NAMALWA (cell line): ENCODE measurements at regions not wholly inside any gene's neighbourhood (a gene's known extent, or its start where the extent isn't known, plus 50 kb on each side); places are given as distances from the start of the nearest gene placed in this dataset.
"Not testable (repeated sequence)": the region's sequence is repeated elsewhere in the genome, so short reads cannot be mapped to it uniquely, and the experiment has no call there.

Source experiments
- DNase-seq: peaks from one replicate; pipeline ENCODE4 v3.0.0-alpha.2; 2015; ENCODE audit warnings: low spot score

DNA sequence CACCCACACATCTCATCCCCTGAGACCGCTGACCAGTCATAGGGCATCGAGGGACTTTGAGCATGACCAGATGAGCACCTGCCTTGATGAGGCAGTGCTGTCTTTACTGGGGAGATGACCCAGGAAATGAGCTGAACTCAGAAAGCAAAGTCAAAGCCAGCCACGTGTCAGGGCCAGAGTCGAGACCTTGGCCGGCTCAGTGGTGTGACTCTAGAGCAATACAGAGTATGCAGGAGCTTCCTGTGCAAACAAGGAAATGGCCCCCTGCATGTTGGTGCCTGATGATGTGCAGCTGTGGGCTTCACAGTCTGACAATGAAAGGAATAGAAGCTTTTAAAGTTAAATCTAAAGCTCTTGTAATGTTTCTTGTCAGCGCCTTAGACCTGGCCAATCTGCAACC is 332.9 kb downstream of the PCNX1 start:
- no peak for DNase-seq

- no peak for DNase-seq
These were observed 333.7 kb downstream of the PCNX1 start for GRCh38 chr14:71240866-71241520.

DNA sequence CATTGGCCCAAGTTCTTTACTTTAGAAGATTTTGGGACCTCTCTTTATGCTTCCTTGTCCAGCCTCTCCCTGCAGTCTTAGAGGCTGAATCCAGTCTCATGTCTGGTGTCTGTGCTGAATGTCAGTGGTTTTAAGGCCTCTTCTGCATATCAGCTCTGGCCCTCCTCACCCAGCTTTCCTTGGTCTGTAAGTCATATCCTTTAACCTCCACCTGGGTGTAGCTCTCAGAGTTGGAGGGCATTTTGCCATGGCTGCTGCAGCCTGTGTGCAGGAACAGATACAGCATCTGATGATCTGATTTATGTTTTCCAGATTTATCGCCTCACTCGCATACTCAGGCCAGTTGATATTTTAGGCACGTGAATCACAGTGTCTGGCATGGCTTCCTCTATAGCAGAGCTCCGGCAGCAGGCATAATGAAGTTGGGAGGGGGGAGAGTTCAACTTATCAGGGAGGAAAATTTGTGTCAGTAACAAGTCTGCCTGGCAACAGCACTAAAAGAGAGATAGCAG is 335.0 kb downstream of the PCNX1 start:
- DNase-seq: no peak

DNA sequence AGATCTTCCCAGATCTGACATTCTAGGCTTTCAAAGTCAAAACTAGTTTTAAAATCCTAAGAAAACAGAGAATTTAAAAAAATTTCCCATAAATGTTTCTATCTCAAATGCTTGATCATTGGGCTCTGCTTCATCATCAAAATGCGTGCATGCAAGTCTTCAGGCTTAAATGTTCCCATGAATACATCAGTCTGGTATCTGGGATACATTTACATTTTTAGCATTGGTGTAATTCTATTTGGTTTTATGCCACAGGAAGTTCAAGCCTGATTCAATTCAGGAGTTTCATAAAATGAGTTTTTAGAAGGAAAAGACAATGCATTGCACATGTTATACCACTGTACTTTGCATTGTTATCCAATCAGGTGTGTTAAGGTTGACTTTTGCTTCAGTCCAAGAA is 336.4 kb downstream of the PCNX1 start:
- no peak for DNase-seq

DNA sequence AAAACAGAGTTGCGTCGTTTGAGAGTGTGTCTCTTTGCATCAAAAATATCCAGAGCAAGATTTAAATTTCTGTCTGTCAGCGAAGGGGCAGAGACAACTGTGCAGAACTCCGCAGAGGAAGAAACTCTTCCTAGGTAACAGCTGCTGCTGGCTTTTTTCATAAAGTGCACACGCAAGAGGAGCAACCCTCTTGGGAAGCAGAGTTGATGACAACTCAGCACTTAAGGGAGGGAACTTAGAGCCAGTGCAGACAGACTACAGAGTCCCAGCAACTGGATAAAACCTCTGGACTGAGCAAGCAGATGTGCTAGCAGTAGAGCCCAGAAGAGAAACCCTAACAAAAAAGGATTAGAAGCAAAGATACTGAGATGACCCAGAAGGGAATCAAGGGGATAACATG is 337.1 kb downstream of the PCNX1 start:
- no peak for DNase-seq

DNA sequence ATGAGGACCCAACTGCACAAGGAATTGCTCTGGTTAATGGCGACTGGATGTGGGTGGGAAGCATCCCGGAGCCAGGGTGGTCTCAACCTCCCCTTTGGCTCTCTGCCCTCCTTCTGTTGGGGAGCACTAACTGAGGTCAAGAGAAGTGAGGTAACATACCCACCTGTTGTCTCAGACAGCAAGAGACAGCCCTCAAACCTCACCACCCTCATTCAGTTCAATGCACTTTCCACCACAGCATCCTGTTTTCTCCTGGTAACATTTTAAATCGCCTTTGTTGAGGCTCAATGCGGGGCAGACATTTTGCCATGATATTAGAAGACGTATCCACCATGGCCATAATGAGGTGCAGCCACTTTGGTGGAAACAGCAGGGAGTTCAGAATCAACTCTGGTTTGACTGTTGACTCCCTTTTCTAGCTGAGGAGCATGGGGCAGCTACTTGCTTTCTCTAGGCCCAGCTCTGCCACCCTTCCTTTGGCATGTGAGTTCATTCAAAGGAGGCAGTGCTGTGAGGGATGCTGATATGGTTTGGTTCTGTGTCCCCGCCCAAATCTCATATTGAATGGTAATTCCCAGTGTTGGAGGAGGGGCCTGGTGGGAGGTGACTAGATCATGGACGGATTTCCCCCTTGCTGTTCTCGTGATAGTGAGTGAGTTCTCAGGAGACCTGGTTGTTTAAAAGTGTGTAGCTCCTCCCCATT is 338.6 kb downstream of the PCNX1 start:
- no peak for DNase-seq

GRCh38 chr14:71246539-71246938 is 339.3 kb downstream of the PCNX1 start:
- no peak for DNase-seq

- no peak for DNase-seq
These were observed 339.8 kb downstream of the PCNX1 start for GRCh38 chr14:71247106-71247505.

- no peak for DNase-seq
These were observed 340.9 kb downstream of the PCNX1 start for GRCh38 chr14:71248194-71248593.

DNA sequence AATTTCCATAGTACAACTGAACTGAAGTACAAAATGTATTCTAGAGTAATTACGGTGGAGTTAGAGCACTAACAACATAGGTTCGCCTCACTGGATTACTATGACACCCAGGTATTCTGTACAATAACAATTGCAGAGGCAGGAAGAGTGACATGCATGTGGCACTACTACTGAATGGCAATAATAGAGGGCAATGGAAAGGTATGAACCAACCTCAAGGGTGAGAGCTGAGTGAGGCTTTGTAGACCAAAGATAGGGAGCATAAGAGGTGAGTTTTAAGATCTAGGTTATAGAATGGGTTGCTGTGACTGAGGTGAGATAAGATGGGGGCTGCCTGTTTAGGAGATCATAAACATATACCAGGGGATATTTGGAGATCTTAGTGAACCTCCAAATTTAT is 343.1 kb downstream of the PCNX1 start:
- no peak for DNase-seq

DNA sequence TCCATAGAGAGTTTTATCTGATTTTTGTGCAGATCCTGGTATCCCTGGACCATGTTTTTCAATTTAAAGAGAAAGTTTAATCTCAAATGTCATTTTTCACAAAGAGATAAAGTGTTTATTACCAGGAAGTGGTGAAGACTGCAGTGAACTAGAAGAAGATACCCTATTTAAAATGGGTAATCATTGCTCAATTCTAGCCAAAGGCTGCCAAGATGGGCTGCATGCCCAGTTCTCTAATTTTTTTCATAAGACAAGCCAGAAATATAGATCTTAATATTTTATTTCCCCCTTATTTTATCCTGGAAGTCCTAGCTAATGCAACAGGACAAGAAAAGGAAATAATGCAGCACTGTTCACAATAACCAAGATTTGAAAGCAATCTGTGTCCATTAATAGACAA is 343.5 kb downstream of the PCNX1 start:
- DNase-seq: no peak

GRCh38 chr14:71254091-71254719 is 346.9 kb downstream of the PCNX1 start:
- DNase-seq: not testable (repeated sequence)

DNA sequence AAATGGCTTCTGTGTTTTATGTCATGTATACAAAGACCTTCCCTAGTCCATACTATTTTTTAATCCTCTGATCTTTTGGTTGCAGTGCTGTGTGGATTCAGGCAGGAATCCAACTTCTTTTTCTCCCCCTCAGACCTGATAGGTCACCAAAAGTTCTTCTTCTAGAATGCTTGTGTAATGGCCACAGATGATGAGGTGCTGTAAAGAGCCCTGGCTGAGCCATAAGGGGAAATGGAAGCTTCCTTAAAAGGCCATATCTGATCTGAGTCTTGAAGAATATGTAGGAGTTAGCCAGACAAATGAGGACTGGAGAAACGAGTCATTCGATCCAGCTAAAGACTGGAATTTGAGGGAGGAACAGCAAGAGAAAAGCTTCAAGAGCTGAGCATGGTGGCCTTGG is 353.9 kb downstream of the PCNX1 start:
- DNase-seq: no peak

- no peak for DNase-seq
These were observed 355.2 kb downstream of the PCNX1 start for GRCh38 chr14:71262441-71262840.

- no peak for DNase-seq
These were observed 357.0 kb downstream of the PCNX1 start for GRCh38 chr14:71264260-71264659.

DNA sequence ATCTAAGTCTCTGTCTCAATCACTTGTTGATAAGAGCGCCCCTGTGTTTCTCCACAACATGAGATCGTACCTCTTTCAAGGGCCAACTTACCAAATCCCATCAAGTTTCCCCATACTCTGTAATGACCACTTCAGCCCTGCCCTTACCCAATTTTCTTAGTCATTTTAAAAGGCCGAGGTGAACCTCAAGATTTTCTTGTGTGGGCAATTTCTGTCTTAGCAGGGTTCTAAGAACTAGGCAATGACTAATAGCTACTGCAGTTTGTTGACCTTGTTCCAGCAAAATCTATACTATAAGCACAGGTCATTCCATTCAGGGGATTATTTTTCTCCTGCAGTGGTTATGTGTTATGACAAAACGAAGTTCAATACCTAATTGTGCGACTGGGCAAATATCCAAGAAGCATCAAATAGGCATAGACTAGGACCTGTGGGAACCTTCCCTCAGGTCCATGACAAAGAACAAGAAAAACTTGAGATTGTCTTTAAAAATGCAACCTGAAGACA is 359.8 kb downstream of the PCNX1 start:
- DNase-seq: no peak

GRCh38 chr14:71267691-71268090 is 360.4 kb downstream of the PCNX1 start:
- peak; percentile 1 for DNase-seq

GRCh38 chr14:71270111-71270510 is 362.9 kb downstream of the PCNX1 start:
- DNase-seq: no peak

- no peak for DNase-seq
These were observed 364.1 kb downstream of the PCNX1 start for GRCh38 chr14:71271166-71271945.

DNA sequence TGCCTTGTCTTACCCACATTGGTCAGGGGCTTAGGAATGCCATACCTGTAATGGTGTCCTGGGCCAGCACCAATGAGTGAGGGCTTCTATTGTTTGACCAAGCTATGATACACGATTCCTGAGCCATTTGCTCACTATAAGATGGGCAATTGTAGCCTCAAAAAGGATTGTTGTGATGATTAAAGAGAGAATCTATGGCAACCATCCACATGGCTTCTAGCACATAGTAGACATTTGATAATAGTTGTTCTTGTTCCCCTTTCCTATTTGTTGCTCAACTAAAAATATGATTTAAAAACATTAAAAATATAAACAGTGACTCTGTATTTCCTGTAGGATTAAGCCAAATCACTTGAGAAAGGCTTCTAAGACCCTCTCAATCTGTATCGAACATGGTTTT is 366.1 kb downstream of the PCNX1 start:
- DNase-seq: no peak

- DNase-seq: no peak
These were observed 376.8 kb downstream of the PCNX1 start for GRCh38 chr14:71284048-71284447.

GRCh38 chr14:71286126-71286525 is 378.9 kb downstream of the PCNX1 start:
- DNase-seq: no peak
